ENCODE measurements at regions not wholly inside any gene's neighbourhood (a gene's known extent, or its start where the extent isn't known, plus 50 kb on each side); places are given as distances from the start of the nearest gene placed in this dataset.

DNA sequence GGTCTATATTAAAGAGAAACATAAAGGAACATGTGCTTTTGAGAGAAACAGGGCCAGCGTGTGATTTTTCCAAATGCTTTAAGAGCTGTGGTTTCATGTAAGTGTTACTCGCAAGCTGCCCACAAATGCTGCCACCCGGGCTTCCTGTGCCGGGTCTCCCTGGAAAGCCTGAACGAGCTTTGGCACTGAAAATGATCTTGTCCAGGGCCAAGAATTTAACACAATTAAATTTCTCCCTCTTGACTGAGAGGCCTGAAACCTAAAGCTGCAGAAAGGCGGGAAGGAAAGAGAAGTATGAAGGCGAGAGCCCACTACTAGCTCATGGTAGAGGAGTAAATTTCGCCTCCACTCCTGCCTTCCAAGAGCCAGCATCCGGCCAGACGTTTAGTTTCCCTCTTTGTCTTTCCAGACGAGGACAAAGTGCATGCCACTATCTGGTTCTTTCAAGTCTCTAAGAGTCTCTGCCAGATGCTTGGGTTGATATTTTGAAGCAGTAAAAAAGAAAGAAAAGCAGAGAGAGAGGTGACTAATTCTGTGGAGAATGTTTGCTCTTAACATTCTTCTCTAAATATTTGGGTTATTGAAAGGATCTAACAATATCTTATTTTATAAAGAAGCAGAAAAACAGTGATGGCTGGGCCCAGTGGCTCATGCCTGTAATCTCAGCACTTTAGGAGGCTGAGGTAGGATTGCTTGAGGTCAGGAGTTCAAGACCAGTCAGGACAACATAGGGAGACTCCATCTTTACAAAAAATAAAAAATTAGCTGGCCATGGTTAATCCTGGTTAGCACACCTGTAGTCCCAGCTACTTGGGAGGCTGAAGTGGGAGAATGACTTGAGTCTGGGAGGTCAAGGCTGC is 100.0 kb upstream of the HNRNPU start:
- TF ChIP-seq GATA2 (IDR thresholded peaks at IDR 0.05; ENCODE audit: low read depth, low read length) (no peak), GATA3 (IDR thresholded peaks at IDR 0.05; ENCODE audit: low read depth, low read length) (no peak)

DNA sequence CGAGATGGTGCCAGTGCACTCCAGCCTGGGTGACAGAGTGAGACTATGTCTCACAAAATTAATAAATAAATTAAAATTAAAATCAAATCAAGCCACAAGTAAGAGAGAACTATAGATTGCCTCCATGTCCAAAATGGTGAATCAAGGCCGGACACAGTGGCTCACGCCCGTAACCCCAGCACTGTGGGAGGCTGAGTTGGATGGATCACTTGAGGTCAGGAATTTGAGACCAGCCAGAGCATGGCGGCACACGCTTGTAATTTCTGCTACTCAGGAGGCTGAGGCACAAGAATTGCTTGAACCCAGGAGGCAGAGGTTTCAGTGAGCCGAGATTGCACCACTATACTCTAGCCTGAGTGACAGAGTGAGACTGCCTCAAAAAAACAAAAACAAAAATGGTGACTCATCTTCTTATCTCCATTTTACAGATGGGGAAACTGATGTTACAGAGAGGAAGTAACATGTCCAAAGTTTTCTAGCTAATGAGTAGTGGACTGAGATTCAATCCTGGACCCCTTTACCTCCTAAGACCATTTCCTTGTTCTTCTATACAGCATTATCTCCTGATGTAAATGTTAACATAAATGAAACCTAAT is 99.0 kb upstream of the HNRNPU start:
- no peak for TF ChIP-seq GATA2 (IDR thresholded peaks at IDR 0.05; ENCODE audit: low read depth, low read length)
- no peak for TF ChIP-seq GATA3 (IDR thresholded peaks at IDR 0.05; ENCODE audit: low read depth, low read length)

DNA sequence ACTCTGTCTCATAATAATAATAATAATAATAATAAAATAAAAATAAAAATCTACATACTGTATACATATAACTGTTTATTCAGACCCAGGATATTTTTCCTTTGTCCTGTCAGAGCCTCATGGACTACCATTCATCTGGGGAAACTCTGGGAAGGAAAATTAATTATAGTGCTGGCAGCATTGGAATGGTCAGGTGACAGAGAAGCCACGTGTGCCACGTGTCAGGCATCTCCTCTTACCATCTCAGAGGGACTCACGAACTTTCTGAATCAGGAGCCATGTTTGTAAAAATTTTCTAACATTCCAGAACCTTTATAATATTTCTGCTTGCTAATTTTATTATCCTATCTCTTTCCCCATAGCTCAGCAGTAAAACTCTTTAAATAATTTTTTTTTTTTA is 97.8 kb upstream of the HNRNPU start:
- TF ChIP-seq GATA3 (IDR thresholded peaks at IDR 0.05; ENCODE audit: low read depth, low read length): no peak
- no peak for TF ChIP-seq GATA2 (IDR thresholded peaks at IDR 0.05; ENCODE audit: low read depth, low read length)

DNA sequence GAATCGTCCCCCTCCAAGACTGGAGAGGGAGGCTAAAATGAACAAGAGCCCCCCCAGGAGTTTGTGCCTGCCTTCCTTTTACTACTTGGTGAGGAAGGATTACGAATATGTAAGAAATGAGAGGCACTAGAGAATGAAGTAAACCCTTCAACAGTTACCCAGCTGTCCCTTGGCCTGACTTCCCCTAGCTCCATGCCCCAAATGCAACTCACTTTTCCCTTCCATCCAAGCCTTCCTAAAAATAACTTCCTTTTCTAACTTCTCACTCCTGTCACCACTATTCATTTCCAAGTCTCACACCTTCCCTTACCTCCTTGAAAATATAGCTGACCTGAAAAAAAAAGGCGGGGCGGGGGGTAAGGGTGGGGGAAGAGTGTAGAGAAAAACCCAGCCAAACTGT is 96.6 kb upstream of the HNRNPU start:
- TF ChIP-seq GATA3 (IDR thresholded peaks at IDR 0.05; ENCODE audit: low read depth, low read length) (no peak), GATA2 (IDR thresholded peaks at IDR 0.05; ENCODE audit: low read depth, low read length) (no peak)

DNA sequence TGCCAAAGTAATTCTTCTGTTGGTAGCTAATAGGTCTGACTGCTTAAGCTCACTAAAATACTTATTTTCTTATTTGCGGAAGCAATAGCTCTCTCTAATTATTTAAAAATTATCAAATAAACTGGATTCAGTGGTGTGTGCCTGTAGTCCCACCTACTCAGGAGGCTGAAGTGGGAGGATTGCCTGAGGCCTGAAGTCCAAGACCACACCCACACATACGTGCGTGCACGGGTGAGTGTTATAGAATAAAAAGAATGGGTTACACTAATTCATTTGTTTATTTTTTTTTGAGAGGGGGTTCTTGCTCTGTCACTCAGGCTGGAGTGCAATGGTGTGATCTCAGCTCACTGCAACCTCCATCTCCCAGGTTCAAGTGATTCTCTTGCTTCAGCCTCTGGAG is 94.2 kb upstream of the HNRNPU start:
- TF ChIP-seq GATA3 (IDR thresholded peaks at IDR 0.05; ENCODE audit: low read depth, low read length) (no peak), GATA2 (IDR thresholded peaks at IDR 0.05; ENCODE audit: low read depth, low read length) (no peak)

DNA sequence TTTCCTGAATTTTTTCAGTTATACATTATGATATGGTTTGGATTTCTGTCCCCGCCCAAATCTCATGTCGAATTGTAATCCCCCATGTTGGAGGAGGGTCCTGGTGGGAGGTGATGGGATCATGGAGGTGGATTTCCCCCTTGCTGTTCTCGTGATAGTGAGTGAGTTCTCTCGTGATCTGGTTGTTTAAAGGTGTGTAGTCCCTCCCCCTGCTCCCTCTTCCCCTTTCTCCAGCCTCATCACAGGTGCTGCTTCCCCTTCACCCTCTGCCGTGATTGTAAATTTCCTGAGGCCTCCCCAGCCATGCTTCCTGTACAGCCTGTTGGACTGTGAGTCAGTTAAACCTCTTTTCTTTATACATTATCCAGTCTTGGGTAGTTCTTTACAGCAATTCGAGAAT is 93.2 kb upstream of the HNRNPU start:
- TF ChIP-seq GATA2 (IDR thresholded peaks at IDR 0.05; ENCODE audit: low read depth, low read length) (no peak), GATA3 (IDR thresholded peaks at IDR 0.05; ENCODE audit: low read depth, low read length) (no peak)

DNA sequence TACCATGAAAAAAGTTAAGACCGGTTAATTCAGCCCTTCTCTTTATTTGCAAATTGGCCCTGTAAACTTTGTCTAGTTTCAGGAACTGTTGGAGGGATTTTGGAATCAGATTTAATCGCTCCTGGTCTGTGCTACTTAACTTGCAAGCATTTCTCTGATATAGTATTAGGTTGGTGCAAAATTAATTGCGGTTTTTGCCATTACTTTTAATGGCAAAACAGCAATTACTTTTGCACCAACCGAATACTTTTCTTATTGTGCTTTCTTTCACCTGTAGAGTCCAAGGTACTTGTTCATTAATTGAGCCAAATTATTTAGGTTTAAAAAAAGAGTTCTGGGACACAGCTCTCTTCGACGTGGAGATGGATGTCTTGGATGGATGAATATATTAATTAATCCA is 92.8 kb upstream of the HNRNPU start:
- TF ChIP-seq GATA2 (IDR thresholded peaks at IDR 0.05; ENCODE audit: low read depth, low read length): no peak
- no peak for TF ChIP-seq GATA3 (IDR thresholded peaks at IDR 0.05; ENCODE audit: low read depth, low read length)

DNA sequence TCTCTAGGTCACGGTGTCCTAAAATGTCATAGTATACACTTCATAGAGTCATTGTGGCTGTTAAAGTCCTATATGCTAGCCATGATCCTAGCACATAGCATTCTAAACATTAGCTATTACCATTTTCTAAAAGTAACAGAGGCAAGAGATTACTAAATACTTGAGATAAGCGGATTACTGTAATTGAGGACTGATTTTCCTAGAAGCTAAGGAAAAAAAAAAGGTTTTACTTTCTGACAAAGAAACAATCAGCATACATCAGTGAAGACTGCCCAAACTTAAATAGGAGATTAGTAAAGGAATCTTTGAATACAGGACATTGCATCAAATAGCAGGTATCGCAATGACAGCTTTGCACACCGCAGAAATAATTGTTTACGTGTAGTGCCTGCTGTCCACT is 91.3 kb upstream of the HNRNPU start:
- TF ChIP-seq GATA2 (IDR thresholded peaks at IDR 0.05; ENCODE audit: low read depth, low read length) (no peak), GATA3 (IDR thresholded peaks at IDR 0.05; ENCODE audit: low read depth, low read length) (no peak)

DNA sequence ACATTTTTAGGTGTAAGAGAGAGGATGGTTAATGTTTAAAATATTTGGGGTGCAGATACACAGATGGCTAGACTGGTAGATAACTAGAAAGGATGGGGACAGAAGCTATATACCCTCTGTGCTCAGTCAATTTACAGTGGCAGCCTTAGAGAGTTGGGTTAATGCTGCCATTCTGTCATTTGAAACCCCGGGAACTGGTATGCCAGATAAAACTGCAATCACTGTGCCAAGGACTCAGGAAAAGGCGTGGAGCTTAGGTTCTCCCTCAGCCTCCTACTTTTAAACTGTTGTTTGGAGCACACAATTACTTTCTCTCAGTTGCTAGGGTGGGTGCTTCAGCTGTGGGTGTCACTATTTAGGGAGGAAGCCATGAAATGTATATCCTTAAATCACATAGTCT is 90.0 kb upstream of the HNRNPU start:
- no peak for TF ChIP-seq GATA2 (IDR thresholded peaks at IDR 0.05; ENCODE audit: low read depth, low read length)
- TF ChIP-seq GATA3 (IDR thresholded peaks at IDR 0.05; ENCODE audit: low read depth, low read length): no peak

DNA sequence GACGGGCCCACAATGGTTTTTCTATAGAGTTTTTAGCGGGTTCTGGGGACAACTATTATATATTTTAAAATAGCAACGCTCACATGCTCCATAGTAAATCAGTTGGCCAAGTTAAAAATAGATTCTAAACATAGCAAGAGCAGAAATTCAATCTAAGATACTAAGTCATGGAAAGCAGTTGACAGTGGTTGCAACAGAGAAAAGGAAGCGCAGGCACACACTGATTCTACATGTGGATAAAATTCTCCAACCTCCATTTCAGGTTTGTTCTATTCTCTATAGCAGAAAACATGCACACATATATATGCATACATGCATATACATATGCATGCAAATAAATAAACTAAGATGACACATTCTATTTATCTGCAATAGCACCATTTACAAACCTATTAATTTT is 89.6 kb upstream of the HNRNPU start:
- TF ChIP-seq GATA2 (IDR thresholded peaks at IDR 0.05; ENCODE audit: low read depth, low read length): no peak
- no peak for TF ChIP-seq GATA3 (IDR thresholded peaks at IDR 0.05; ENCODE audit: low read depth, low read length)

DNA sequence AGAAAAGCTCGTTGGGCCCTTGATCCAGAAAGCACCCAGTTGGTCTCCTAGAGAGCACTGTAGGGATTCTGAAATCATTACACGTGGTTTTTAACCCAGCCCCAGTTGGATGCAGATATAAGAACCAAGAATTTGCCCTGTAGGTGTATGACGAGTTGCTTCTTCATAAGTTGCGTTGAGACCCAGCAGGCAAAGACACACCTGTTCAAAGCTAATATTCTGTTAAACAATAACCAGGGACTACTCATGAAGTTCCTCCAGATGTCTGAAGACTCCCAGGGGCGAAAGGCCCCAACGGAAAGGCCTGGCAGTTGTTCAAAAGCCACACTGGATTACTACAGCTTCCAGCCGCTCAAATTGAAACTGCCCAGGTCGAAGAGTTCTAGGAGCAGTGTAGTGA is 88.6 kb upstream of the HNRNPU start:
- no peak for TF ChIP-seq GATA3 (IDR thresholded peaks at IDR 0.05; ENCODE audit: low read depth, low read length)
- TF ChIP-seq GATA2 (IDR thresholded peaks at IDR 0.05; ENCODE audit: low read depth, low read length): no peak

DNA sequence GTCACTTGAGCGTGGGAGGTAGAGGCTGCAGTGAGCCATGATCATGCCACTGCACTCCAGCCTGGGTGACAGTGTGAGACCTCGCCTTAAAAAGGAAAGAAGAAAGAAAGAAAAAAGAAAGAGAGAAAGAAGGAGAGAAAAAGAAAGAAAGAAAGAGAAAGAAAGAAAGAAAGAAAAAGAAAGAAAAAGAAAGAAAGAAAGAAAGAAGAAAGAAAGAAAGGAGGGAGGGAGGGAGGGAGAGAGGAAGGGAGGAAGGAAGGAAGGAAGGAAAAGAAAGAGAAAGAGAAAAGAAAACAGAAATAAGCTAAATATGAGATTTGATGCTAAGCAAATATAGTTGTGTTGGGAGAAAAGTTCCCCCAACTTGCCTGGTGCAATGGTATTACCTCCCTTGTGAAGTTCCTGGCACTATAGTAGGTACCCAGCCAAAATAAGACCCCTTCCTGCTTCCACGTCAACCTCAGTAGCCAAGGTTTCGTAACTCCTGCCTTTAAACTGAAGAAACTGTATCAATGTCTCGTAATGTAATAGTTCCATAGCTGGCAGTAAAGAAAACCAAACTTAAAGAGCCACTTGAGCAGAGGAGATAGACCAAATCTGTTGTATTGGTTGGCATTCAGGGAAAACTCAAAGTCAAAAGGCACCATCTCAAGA is 88.1 kb upstream of the HNRNPU start:
- TF ChIP-seq GATA2 (IDR thresholded peaks at IDR 0.05; ENCODE audit: low read depth, low read length) (no peak), GATA3 (IDR thresholded peaks at IDR 0.05; ENCODE audit: low read depth, low read length) (no peak)

DNA sequence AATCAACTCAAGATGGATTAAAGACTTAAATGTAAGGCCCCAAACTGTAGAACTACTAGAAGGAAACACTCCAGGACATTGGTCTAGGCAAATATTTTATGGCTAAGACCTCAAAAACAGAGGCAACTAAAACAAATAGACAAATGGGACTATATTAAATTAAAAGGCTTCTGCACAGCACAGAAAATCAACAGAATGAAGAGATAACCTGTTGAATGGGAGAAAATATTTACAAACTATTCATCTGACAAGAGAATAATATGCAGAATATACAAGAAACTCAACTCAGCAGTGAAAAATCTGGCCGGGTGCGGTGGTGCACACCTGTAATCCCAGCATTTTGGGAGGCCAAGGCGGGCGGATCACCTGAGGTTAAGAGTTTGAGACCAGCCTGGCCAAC is 84.1 kb upstream of the HNRNPU start:
- TF ChIP-seq GATA2 (IDR thresholded peaks at IDR 0.05; ENCODE audit: low read depth, low read length): no peak
- no peak for TF ChIP-seq GATA3 (IDR thresholded peaks at IDR 0.05; ENCODE audit: low read depth, low read length)

DNA sequence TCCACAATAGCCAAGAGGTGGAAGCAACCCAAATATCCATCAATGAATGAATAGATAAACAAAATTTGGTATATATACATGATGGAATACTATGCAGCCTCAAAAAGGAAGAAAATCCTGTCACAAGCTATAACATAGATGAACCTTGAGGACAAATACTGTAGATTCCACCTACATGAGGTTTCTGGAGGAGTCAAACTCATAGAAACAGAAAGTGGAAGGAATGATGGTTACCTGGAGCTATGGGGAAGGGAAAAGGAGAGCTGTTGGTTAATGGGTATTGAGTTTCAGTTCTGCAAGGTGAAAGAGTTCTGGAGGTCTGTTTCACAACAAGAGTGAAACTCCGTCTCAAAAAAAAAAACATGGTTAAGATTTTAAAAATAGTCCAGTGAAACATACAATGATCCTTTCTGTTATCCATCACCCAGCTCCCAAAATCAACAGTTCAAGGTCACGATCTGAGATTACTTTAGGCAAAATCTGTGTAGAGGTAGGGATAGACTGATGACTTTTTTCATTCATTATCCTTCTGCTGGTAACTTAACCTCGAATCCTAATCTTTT is 80.8 kb upstream of the HNRNPU start:
- TF ChIP-seq GATA2 (IDR thresholded peaks at IDR 0.05; ENCODE audit: low read depth, low read length) (no peak), GATA3 (IDR thresholded peaks at IDR 0.05; ENCODE audit: low read depth, low read length) (no peak)
